Body of pancreas (tissue), 4 donors: ENCODE measurements at regions not wholly inside any gene's neighbourhood (a gene's known extent, or its start where the extent isn't known, plus 50 kb on each side); places are given as distances from the start of the nearest gene placed in this dataset.

ENCODE experiments used
- POLR2A ChIP-seq, 3 donors: fragments of 450-650 bp; IDR thresholded peaks; one replicate each; pipeline ENCODE4 v1.6.1; 2016; ENCODE audit warnings: antibody characterized with exemption in 3 of 3, mild to moderate bottlenecking in 2 of 3
- TF ChIP-seq, protein P1 (sequence below), 7 experiments: fragments of 450-650 bp in 4 of 7; fragments of 200-600 bp in 3 of 7; sonication (generic) in 3 of 7; IDR thresholded peaks; one replicate each; pipeline ENCODE4 v1.5.1; 2016 to 2019; ENCODE audit warnings: antibody characterized with exemption in 7 of 7

DNA sequence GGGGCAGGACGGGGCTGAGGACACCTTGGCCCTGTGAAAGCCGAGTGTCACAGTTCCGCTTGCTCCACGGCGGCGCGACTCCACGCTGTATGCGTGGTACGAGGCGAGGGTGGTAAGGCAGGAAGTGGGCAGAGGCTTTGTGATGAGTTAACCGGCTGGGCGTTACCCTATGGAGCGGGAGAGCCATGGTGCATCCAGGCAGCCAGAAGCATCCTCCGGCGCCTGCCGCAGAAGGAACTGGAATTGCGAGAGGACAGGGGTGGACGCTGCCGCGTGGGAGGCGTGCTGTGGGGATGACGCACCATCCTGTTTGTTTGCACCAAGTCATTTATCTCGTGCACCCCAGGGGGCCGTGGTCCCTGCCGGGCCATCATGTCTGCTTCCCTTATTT, 643.9 kb downstream of the BRD1 start:
- TF ChIP-seq, protein P1, sequence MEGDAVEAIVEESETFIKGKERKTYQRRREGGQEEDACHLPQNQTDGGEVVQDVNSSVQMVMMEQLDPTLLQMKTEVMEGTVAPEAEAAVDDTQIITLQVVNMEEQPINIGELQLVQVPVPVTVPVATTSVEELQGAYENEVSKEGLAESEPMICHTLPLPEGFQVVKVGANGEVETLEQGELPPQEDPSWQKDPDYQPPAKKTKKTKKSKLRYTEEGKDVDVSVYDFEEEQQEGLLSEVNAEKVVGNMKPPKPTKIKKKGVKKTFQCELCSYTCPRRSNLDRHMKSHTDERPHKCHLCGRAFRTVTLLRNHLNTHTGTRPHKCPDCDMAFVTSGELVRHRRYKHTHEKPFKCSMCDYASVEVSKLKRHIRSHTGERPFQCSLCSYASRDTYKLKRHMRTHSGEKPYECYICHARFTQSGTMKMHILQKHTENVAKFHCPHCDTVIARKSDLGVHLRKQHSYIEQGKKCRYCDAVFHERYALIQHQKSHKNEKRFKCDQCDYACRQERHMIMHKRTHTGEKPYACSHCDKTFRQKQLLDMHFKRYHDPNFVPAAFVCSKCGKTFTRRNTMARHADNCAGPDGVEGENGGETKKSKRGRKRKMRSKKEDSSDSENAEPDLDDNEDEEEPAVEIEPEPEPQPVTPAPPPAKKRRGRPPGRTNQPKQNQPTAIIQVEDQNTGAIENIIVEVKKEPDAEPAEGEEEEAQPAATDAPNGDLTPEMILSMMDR (IDR thresholded peaks at IDR 0.05) = no peak
- TF ChIP-seq POLR2A (IDR thresholded peaks at IDR 0.05) = no peak
